ENCODE measurements at regions not wholly inside any gene's neighbourhood (a gene's known extent, or its start where the extent isn't known, plus 50 kb on each side); places are given as distances from the start of the nearest gene placed in this dataset.

DNA sequence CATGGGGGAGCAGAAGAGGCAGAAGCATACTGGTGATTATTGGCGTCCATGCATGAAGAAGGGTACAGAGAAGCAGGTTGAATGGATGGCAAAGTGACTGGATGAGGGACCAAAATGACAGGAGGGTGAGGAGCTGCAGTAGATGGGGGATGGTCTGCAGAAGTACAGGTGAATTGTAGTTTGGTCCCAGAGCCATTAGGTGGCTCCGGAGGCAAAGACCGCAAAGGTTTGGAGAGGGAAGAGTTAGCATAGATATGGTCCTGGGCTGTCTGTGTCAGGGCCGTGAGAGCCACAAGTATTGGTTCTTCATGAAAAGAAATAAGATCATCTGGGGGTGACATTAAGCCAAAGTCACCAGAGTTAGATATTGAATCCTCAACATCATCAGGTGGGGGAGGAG, 59.0 kb upstream of the ZNF726 start:
- no peak for TF ChIP-seq REST (IDR thresholded peaks at IDR 0.05; ENCODE audit: low read depth, low read length)
- TF ChIP-seq CBFB (IDR thresholded peaks at IDR 0.05; ENCODE audit: low read depth), result no peak
- TF ChIP-seq, protein P1, sequence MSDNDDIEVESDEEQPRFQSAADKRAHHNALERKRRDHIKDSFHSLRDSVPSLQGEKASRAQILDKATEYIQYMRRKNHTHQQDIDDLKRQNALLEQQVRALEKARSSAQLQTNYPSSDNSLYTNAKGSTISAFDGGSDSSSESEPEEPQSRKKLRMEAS (IDR thresholded peaks at IDR 0.05; ENCODE audit: low read depth, low read length), result no peak
- no peak for TF ChIP-seq KDM1A (IDR thresholded peaks at IDR 0.05; ENCODE audit: borderline replicate concordance)
- TF ChIP-seq EZH2 (IDR thresholded peaks at IDR 0.05; ENCODE audit: borderline replicate concordance, control insufficient read depth, low read depth, low read length), result no peak
- TF ChIP-seq, protein P2, sequence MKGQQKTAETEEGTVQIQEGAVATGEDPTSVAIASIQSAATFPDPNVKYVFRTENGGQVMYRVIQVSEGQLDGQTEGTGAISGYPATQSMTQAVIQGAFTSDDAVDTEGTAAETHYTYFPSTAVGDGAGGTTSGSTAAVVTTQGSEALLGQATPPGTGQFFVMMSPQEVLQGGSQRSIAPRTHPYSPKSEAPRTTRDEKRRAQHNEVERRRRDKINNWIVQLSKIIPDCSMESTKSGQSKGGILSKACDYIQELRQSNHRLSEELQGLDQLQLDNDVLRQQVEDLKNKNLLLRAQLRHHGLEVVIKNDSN (IDR thresholded peaks at IDR 0.05; ENCODE audit: borderline replicate concordance, extremely low read length, insufficient read depth, low read depth, low read length), result no peak
- TF ChIP-seq HDAC2 (IDR thresholded peaks at IDR 0.05), result no peak
- TF ChIP-seq GABPA (IDR thresholded peaks at IDR 0.05; ENCODE audit: low read depth), result no peak
- TF ChIP-seq CTCF (IDR thresholded peaks at IDR 0.05 in 2 of 3, conservative IDR thresholded peaks at IDR 0.05 in 1 of 3; ENCODE audit: control insufficient read depth in 2 of 3, extremely low read depth in 1 of 3, insufficient read depth in 1 of 3, low read depth in 3 of 3, low read length in 3 of 3), result no peak
- no peak for TF ChIP-seq POLR2A (IDR thresholded peaks at IDR 0.05; ENCODE audit: low read depth, low read length)
